CD4-positive, alpha-beta T cell (primary cell): ENCODE measurements at regions not wholly inside any gene's neighbourhood (a gene's known extent, or its start where the extent isn't known, plus 50 kb on each side); places are given as distances from the start of the nearest gene placed in this dataset.

ENCODE experiments used
- ATAC-seq: fragments of 200-7000 bp; cut with Tn5 transposase; one replicate; pipeline ENCODE4 v1.10.0; 2022; ENCODE audit warnings: mild to moderate bottlenecking; ENCODE audit not compliant: poor library complexity
- CTCF ChIA-PET: fragments of 350-600 bp; sonication (Branson Sonifier 250); formaldehyde crosslinking; loops from one replicate; lab custom pipeline; 2021; ENCODE audit warnings: antibody characterized with exemption, inconsistent platforms; lab: Charles Lee
- POLR2A ChIA-PET: fragments of 350-600 bp; sonication (Branson Sonifier 250); formaldehyde crosslinking; loops from one replicate; lab custom pipeline; 2021; ENCODE audit warnings: antibody characterized with exemption, inconsistent platforms; lab: Charles Lee
- DNase-seq, 14 experiments: peaks; one replicate each; pipeline ENCODE4 v3.0.0-alpha.2; 2013 to 2020; ENCODE audit warnings: mixed read lengths in 2 of 14
- H3K27ac ChIP-seq, 2 donors: one replicate each; pipeline versions ENCODE4 v1.5.1 to v1.7.0; 2013; ENCODE audit warnings: low read length in 2 of 2, low read depth in 1 of 2, mild to moderate bottlenecking in 1 of 2
- H3K27me3 ChIP-seq, 2 experiments: 1 replicate in 1 of 2; 2 replicates in 1 of 2; pipeline versions ENCODE4 v1.6.1 to v1.7.0; 2013; ENCODE audit warnings: low read length in 2 of 2, control low read depth in 1 of 2, mild to moderate bottlenecking in 1 of 2, moderate library complexity in 1 of 2; ENCODE audit not compliant: insufficient read depth in 2 of 2, control insufficient read depth in 1 of 2
- H3K36me3 ChIP-seq: one replicate; pipeline ENCODE4 v1.6.1; 2013; ENCODE audit warnings: low read length, control low read depth; ENCODE audit not compliant: insufficient read depth
- H3K4me1 ChIP-seq: one replicate; pipeline ENCODE4 v1.6.1; 2013; ENCODE audit warnings: low read length, control low read depth; ENCODE audit not compliant: insufficient read depth
- H3K4me3 ChIP-seq: one replicate; pipeline ENCODE4 v1.5.1; 2013; ENCODE audit warnings: mild to moderate bottlenecking, low read length, moderate library complexity
- H3K9me3 ChIP-seq, 2 experiments: 1 replicate in 1 of 2; 2 replicates in 1 of 2; pipeline versions ENCODE4 v1.6.1 to v1.7.0; 2013; ENCODE audit warnings: low read length in 2 of 2, mild to moderate bottlenecking in 2 of 2, control low read depth in 1 of 2, moderate library complexity in 1 of 2; ENCODE audit not compliant: control insufficient read depth in 1 of 2, insufficient read depth in 1 of 2
- H3K27ac Mint-ChIP-seq: one replicate; pipeline ENCODE4 v1.8.0; 2020; ENCODE audit warnings: mixed read lengths
- H3K27me3 Mint-ChIP-seq: one replicate; pipeline ENCODE4 v1.8.0; 2021; ENCODE audit warnings: mixed read lengths
- H3K36me3 Mint-ChIP-seq: one replicate; pipeline ENCODE4 v1.8.0; 2021; ENCODE audit warnings: low read depth, mixed read lengths
- H3K4me1 Mint-ChIP-seq: one replicate; pipeline ENCODE4 v1.8.0; 2021; ENCODE audit warnings: low read depth, mixed read lengths
- H3K4me3 Mint-ChIP-seq: one replicate; pipeline ENCODE4 v1.8.0; 2020; ENCODE audit warnings: mild to moderate bottlenecking, mixed read lengths
- H3K9me3 Mint-ChIP-seq: one replicate; pipeline ENCODE4 v1.8.0; 2020; ENCODE audit warnings: mixed read lengths
- CTCF ChIP-seq: fragments of 200-600 bp; IDR thresholded peaks from one replicate; pipeline ENCODE4 v1.8.0; 2022; ENCODE audit warnings: antibody characterized with exemption, mild to moderate bottlenecking
- intact Hi-C, 2 experiments: fragments of 100-400 bp; cut with DNase I in 1 of 2; cut with micrococcal nuclease in 1 of 2; formaldehyde crosslinking; loops; one replicate each; pipeline versions ENCODE4 v1.15.1 to v1.9.0; 2023 to 2025; cut with DNase I, micrococcal nuclease

GRCh38 chr15:93880358-93880757 is 351.0 kb upstream of the MCTP2 start:
- Mint-ChIP-seq H3K27ac (no peak overlapping the region), H3K27me3 (peaks cover 5% of the 10 kb centered on the region)
- no peaks in the 10 kb centered on the region for H3K27me3 ChIP-seq

GRCh38 chr15:93870583-93870982 is 360.8 kb upstream of the MCTP2 start:
- intact Hi-C loops, result no loop called here
- Histone ChIP-seq H3K9me3 (no peaks in the 10 kb centered on the region), H3K27ac (no peak overlapping the region), H3K4me3 (no peak overlapping the region), H3K27me3 (no peaks in the 10 kb centered on the region), H3K36me3 (no peaks in the 10 kb centered on the region), H3K4me1 (no peaks in the 10 kb centered on the region)
- H3K9me3 Mint-ChIP-seq, result no peaks in the 10 kb centered on the region
- no peaks in the 10 kb centered on the region for H3K36me3 Mint-ChIP-seq
- no peaks in the 10 kb centered on the region for H3K27me3 Mint-ChIP-seq
- H3K4me3 Mint-ChIP-seq, result no peak overlapping the region
- no peak for TF ChIP-seq CTCF
- ChIA-PET CTCF (interaction anchor here (0.8 kb wide), 1 partner anchor 19 kb away, joined by 3 read pairs; no protein-coding TSS in a partner anchor), POLR2A (no interaction called here)
- ATAC-seq (no peak), DNase-seq (no peak)
- H3K4me1 Mint-ChIP-seq, result no peaks in the 10 kb centered on the region
- no peak overlapping the region for H3K27ac Mint-ChIP-seq

More at GRCh38 chr15:93880358-93880757, 351.0 kb upstream of the MCTP2 start:
- H3K27ac ChIP-seq, result no peak overlapping the region
- CTCF ChIA-PET, result no interaction called here
- ATAC-seq (no peak), DNase-seq (no peak)
- POLR2A ChIA-PET, result no interaction called here
- H3K9me3 ChIP-seq, result peaks cover 0 to 4% of the 10 kb centered on the region in 2 experiments
- Mint-ChIP-seq H3K4me1 (no peaks in the 10 kb centered on the region), H3K36me3 (no peaks in the 10 kb centered on the region), H3K4me3 (no peak overlapping the region), H3K9me3 (no peaks in the 10 kb centered on the region)
- no peak overlapping the region for H3K4me3 ChIP-seq
- H3K36me3 ChIP-seq, result no peaks in the 10 kb centered on the region
- no peak for TF ChIP-seq CTCF
- H3K4me1 ChIP-seq, result no peaks in the 10 kb centered on the region
- intact Hi-C loops, result no loop called here

GRCh38 chr15:93866948-93867347 is 364.4 kb upstream of the MCTP2 start:
- H3K27ac ChIP-seq, result no peak overlapping the region
- ATAC-seq (no peak), DNase-seq (no peak)
- Mint-ChIP-seq H3K27ac (no peak overlapping the region), H3K4me3 (no peak overlapping the region), H3K4me1 (peaks cover 5% of the 10 kb centered on the region), H3K9me3 (no peaks in the 10 kb centered on the region), H3K36me3 (no peaks in the 10 kb centered on the region), H3K27me3 (peaks cover 6% of the 10 kb centered on the region)
- no peaks in the 10 kb centered on the region for H3K36me3 ChIP-seq
- TF ChIP-seq CTCF, result no peak
- ChIA-PET CTCF (no interaction called here), POLR2A (no interaction called here)
- H3K4me1 ChIP-seq, result no peaks in the 10 kb centered on the region
- H3K27me3 ChIP-seq, result peaks cover 0 to 12% of the 10 kb centered on the region in 2 experiments
- intact Hi-C loops, result no loop called here
- H3K4me3 ChIP-seq, result no peak overlapping the region
- no peaks in the 10 kb centered on the region for H3K9me3 ChIP-seq
